ENCODE measurements at regions not wholly inside any gene's neighbourhood (a gene's known extent, or its start where the extent isn't known, plus 50 kb on each side); places are given as distances from the start of the nearest gene placed in this dataset.

DNA sequence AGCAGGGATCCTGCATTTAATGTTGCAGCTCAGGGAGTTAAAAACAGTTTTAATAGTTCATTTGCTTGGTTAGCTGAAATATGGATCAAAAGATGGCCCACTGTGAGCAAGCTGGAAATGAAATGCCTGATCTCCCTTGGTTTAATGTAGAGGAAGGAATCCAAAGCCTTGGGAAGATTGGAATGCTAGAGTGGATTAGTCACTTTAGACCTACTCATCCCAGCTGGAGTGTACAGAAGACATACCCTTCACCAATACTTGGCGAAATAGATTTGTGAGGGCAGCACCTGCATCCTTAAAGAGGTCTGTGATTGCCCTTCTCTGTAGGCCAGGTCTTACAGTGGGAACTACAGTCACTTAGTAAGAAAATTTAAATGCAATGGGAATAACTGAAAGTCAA, 58.0 kb upstream of the KRAS start:
- TF ChIP-seq GABPA (IDR thresholded peaks at IDR 0.05 in 1 of 2, conservative IDR thresholded peaks at IDR 0.05 in 1 of 2) (no peak), RAD21 (IDR thresholded peaks at IDR 0.05) (no peak), TAF1 (conservative IDR thresholded peaks at IDR 0.05) (no peak), SP1 (IDR thresholded peaks at IDR 0.05) (no peak), JUND (IDR thresholded peaks at IDR 0.05) (no peak), MAX (IDR thresholded peaks at IDR 0.05) (no peak), ATF3 (IDR thresholded peaks at IDR 0.05) (no peak), YY1 (IDR thresholded peaks at IDR 0.05) (no peak), FOXA1 (IDR thresholded peaks at IDR 0.05) (no peak), EGR1 (IDR thresholded peaks at IDR 0.05; ENCODE audit: low read depth in 2 of 2) (no peak), RXRA (IDR thresholded peaks at IDR 0.05) (no peak)
- TF ChIP-seq, protein P1, sequence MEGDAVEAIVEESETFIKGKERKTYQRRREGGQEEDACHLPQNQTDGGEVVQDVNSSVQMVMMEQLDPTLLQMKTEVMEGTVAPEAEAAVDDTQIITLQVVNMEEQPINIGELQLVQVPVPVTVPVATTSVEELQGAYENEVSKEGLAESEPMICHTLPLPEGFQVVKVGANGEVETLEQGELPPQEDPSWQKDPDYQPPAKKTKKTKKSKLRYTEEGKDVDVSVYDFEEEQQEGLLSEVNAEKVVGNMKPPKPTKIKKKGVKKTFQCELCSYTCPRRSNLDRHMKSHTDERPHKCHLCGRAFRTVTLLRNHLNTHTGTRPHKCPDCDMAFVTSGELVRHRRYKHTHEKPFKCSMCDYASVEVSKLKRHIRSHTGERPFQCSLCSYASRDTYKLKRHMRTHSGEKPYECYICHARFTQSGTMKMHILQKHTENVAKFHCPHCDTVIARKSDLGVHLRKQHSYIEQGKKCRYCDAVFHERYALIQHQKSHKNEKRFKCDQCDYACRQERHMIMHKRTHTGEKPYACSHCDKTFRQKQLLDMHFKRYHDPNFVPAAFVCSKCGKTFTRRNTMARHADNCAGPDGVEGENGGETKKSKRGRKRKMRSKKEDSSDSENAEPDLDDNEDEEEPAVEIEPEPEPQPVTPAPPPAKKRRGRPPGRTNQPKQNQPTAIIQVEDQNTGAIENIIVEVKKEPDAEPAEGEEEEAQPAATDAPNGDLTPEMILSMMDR (IDR thresholded peaks at IDR 0.05; ENCODE audit: low read depth, low read length, missing input control), result no peak
- TF ChIP-seq, protein P2, sequence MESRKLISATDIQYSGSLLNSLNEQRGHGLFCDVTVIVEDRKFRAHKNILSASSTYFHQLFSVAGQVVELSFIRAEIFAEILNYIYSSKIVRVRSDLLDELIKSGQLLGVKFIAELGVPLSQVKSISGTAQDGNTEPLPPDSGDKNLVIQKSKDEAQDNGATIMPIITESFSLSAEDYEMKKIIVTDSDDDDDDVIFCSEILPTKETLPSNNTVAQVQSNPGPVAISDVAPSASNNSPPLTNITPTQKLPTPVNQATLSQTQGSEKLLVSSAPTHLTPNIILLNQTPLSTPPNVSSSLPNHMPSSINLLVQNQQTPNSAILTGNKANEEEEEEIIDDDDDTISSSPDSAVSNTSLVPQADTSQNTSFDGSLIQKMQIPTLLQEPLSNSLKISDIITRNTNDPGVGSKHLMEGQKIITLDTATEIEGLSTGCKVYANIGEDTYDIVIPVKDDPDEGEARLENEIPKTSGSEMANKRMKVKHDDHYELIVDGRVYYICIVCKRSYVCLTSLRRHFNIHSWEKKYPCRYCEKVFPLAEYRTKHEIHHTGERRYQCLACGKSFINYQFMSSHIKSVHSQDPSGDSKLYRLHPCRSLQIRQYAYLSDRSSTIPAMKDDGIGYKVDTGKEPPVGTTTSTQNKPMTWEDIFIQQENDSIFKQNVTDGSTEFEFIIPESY (IDR thresholded peaks at IDR 0.05), result no peak
- TF ChIP-seq, protein P3, sequence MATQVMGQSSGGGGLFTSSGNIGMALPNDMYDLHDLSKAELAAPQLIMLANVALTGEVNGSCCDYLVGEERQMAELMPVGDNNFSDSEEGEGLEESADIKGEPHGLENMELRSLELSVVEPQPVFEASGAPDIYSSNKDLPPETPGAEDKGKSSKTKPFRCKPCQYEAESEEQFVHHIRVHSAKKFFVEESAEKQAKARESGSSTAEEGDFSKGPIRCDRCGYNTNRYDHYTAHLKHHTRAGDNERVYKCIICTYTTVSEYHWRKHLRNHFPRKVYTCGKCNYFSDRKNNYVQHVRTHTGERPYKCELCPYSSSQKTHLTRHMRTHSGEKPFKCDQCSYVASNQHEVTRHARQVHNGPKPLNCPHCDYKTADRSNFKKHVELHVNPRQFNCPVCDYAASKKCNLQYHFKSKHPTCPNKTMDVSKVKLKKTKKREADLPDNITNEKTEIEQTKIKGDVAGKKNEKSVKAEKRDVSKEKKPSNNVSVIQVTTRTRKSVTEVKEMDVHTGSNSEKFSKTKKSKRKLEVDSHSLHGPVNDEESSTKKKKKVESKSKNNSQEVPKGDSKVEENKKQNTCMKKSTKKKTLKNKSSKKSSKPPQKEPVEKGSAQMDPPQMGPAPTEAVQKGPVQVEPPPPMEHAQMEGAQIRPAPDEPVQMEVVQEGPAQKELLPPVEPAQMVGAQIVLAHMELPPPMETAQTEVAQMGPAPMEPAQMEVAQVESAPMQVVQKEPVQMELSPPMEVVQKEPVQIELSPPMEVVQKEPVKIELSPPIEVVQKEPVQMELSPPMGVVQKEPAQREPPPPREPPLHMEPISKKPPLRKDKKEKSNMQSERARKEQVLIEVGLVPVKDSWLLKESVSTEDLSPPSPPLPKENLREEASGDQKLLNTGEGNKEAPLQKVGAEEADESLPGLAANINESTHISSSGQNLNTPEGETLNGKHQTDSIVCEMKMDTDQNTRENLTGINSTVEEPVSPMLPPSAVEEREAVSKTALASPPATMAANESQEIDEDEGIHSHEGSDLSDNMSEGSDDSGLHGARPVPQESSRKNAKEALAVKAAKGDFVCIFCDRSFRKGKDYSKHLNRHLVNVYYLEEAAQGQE (IDR thresholded peaks at IDR 0.05), result no peak

All from liver (tissue), 3 donors.